GM12878 (cell line): ENCODE measurements at regions not wholly inside any gene's neighbourhood (a gene's known extent, or its start where the extent isn't known, plus 50 kb on each side); places are given as distances from the start of the nearest gene placed in this dataset.

Source experiments
- ATAC-seq: fragments of 200-7000 bp; cut with Tn5 transposase; 3 replicates; pipeline ENCODE4 v1.9.1; 2020; ENCODE audit warnings: mild to moderate bottlenecking, moderate library complexity
- BruUV-seq: library from RNA; stranded (reverse); fragments of 400-500 nt; replicated peaks from 2 replicates; lab custom pipeline; 2021; lab: Mats Ljungman, UMichigan
- CTCF ChIA-PET: fragments of 300-600 bp; sonication (Branson Sonifier 250); formaldehyde crosslinking; extraction: SDS; loops from one replicate; lab custom pipeline; 2021; ENCODE audit warnings: inconsistent platforms; lab: Yijun Ruan, JAX
- POLR2A ChIA-PET: fragments of 350-600 bp; formaldehyde crosslinking; extraction: SDS; loops from one replicate; lab custom pipeline; 2021; ENCODE audit warnings: inconsistent platforms; lab: Charles Lee
- RAD21 ChIA-PET: fragments of 300-600 bp; sonication (Branson Sonifier 250); formaldehyde crosslinking; loops from one replicate; lab custom pipeline; 2023; ENCODE audit warnings: antibody characterized with exemption; ENCODE audit not compliant: unreplicated experiment; lab: Charles Lee
- SMC1A ChIA-PET: fragments of 300-600 bp; sonication (Branson Sonifier 250); formaldehyde crosslinking; loops from one replicate; lab custom pipeline; 2023; ENCODE audit not compliant: unreplicated experiment, uncharacterized antibody; lab: Charles Lee
- DNase-seq: peaks from one replicate; pipeline ENCODE4 v3.0.0-alpha.2; 2011; ENCODE audit warnings: low read depth, low spot score
- FAIRE-seq: peaks from 3 replicates; lab custom pipeline; 2011; peaks lifted over from hg19 to GRCh38; lab: Jason Lieb, UNC
- H2AFZ ChIP-seq: 2 replicates; pipeline ENCODE4 v1.6.0; 2011; ENCODE audit warnings: low read depth, low read length, control low read depth; ENCODE audit not compliant: control insufficient read depth
- H3K27ac ChIP-seq: 2 replicates; pipeline ENCODE4 v1.5.1; 2011; ENCODE audit warnings: control low read depth; ENCODE audit not compliant: control insufficient read depth, insufficient read depth
- H3K27me3 ChIP-seq, 2 experiments: replicated peaks in 1 of 2; 2 replicates each; pipeline versions ENCODE4 v1.6.0 to v1.6.1; 2011; ENCODE audit warnings: low read length in 1 of 2; ENCODE audit not compliant: control insufficient read depth in 2 of 2, insufficient read depth in 2 of 2
- H3K36me3 ChIP-seq, 2 experiments: 2 replicates each; pipeline ENCODE4 v1.5.1; 2011; ENCODE audit warnings: low read length in 1 of 2; ENCODE audit not compliant: control insufficient read depth in 2 of 2, insufficient read depth in 2 of 2
- H3K4me1 ChIP-seq: 2 replicates; pipeline ENCODE4 v1.6.1; 2011; ENCODE audit warnings: mild to moderate bottlenecking, low read length, moderate library complexity, mixed read lengths; ENCODE audit not compliant: control insufficient read depth, insufficient read depth
- H3K4me2 ChIP-seq: 2 replicates; pipeline ENCODE4 v1.6.0; 2011; ENCODE audit warnings: control low read depth; ENCODE audit not compliant: control insufficient read depth, insufficient read depth
- H3K4me3 ChIP-seq: fragments of 200-600 bp; sonication (generic); 2 replicates; pipeline ENCODE4 v1.5.1; 2016
- H3K79me2 ChIP-seq: 2 replicates; pipeline ENCODE4 v1.6.0; 2011; ENCODE audit warnings: low read length; ENCODE audit not compliant: control insufficient read depth, insufficient read depth
- H3K9ac ChIP-seq: 2 replicates; pipeline ENCODE4 v1.8.0; 2011; ENCODE audit warnings: low read length, control low read depth, mixed read lengths; ENCODE audit not compliant: control insufficient read depth, insufficient read depth
- H3K9me3 ChIP-seq: replicated peaks from 3 replicates; pipeline ENCODE4 v1.5.1; 2011; ENCODE audit warnings: mild to moderate bottlenecking, low read length; ENCODE audit not compliant: control insufficient read depth, insufficient read depth
- H4K20me1 ChIP-seq: 2 replicates; pipeline ENCODE4 v1.6.0; 2011; ENCODE audit not compliant: control insufficient read depth, insufficient read depth
- BCL11A ChIP-seq: IDR thresholded peaks from 2 replicates; pipeline ENCODE4 v1.6.1; 2011; ENCODE audit warnings: low read depth, low read length
- BRCA1 ChIP-seq: IDR thresholded peaks from 2 replicates; pipeline ENCODE4 v1.6.1; 2011; ENCODE audit warnings: low read depth, low read length, improper control_type of control experiment
- CHD1 ChIP-seq: IDR thresholded peaks from 2 replicates; pipeline ENCODE4 v1.6.1; 2012; ENCODE audit warnings: low read depth, low read length, improper control_type of control experiment
- E2F8 ChIP-seq: fragments of 450-650 bp; IDR thresholded peaks from 2 replicates; pipeline ENCODE4 v1.6.1; 2018; ENCODE audit warnings: mild to moderate bottlenecking, low read depth, moderate library complexity; ENCODE audit not compliant: partially characterized antibody
- EP300 ChIP-seq, 2 experiments: fragments of 150-350 bp in 1 of 2; IDR thresholded peaks; 2 replicates each; pipeline ENCODE4 v1.6.1; 2011 to 2012; ENCODE audit warnings: low read depth in 2 of 2, low read length in 2 of 2, borderline replicate concordance in 1 of 2, improper control_type of control experiment in 1 of 2, inconsistent platforms in 1 of 2; ENCODE audit not compliant: control insufficient read depth in 1 of 2
- HSF1 ChIP-seq: fragments of 150-350 bp; IDR thresholded peaks from 2 replicates; pipeline ENCODE4 v1.6.1; 2014; ENCODE audit warnings: mild to moderate bottlenecking, low read depth, low read length
- KDM1A ChIP-seq: fragments of 200-600 bp; sonication (generic); IDR thresholded peaks from 2 replicates; pipeline ENCODE4 v1.6.1; 2016; ENCODE audit warnings: borderline replicate concordance
- NR2C1 ChIP-seq: fragments of 450-650 bp; IDR thresholded peaks from 2 replicates; pipeline ENCODE4 v1.6.1; 2017; ENCODE audit warnings: antibody characterized with exemption, mild to moderate bottlenecking, moderate library complexity
- NR2F1 ChIP-seq: fragments of 450-650 bp; conservative IDR thresholded peaks from 2 replicates; pipeline ENCODE4 v1.6.1; 2017; ENCODE audit warnings: mild to moderate bottlenecking
- SMAD1 ChIP-seq: fragments of 450-650 bp; IDR thresholded peaks from 2 replicates; pipeline ENCODE4 v1.6.1; 2018; ENCODE audit warnings: mild to moderate bottlenecking, low read depth; ENCODE audit not compliant: partially characterized antibody
- SPI1 ChIP-seq: IDR thresholded peaks from 2 replicates; pipeline ENCODE4 v1.6.1; 2011; ENCODE audit warnings: low read depth, mild to moderate bottlenecking, low read length, moderate library complexity, borderline replicate concordance; ENCODE audit not compliant: insufficient read depth
- TCF3 ChIP-seq: IDR thresholded peaks from 2 replicates; pipeline ENCODE4 v1.6.1; 2012; ENCODE audit warnings: low read depth, mild to moderate bottlenecking, low read length, borderline replicate concordance; ENCODE audit not compliant: insufficient read depth
- WRNIP1 ChIP-seq: IDR thresholded peaks from 2 replicates; pipeline ENCODE4 v1.6.1; 2011; ENCODE audit warnings: low read depth, low read length, improper control_type of control experiment, borderline replicate concordance
- ZNF217 ChIP-seq: fragments of 450-650 bp; IDR thresholded peaks from 2 replicates; pipeline ENCODE4 v1.6.1; 2017; ENCODE audit warnings: antibody characterized with exemption, mild to moderate bottlenecking
- ZNF687 ChIP-seq: fragments of 450-650 bp; IDR thresholded peaks from 2 replicates; pipeline ENCODE4 v1.6.1; 2017; ENCODE audit warnings: mild to moderate bottlenecking, moderate library complexity
- whole genome bisulfite sequencing: methylation state at CpG from one replicate; pipeline ENCODE4 v1.1.6; 2016; ENCODE audit warnings: low lambda C conversion rate; ENCODE audit not compliant: insufficient replicate concordance, insufficient coverage; ENCODE audit errors: missing lambda C conversion rate; 5-methylcytosine and 5-hydroxymethylcytosine counted together
- in situ Hi-C: fragments of 300-500 bp; cut with MboI; formaldehyde crosslinking; loops from 9 replicates; pipeline ENCODE4 v1.14.3; 2018; ENCODE audit warnings: mixed read lengths
- intact Hi-C: fragments of 100-400 bp; cut with micrococcal nuclease; formaldehyde crosslinking; loops from one replicate; pipeline ENCODE4 v1.14.2; 2022; ENCODE audit not compliant: unreplicated experiment

GRCh38 chr7:106487892-106488291, 173.1 kb downstream of the CCDC71L start (continued):
- TF ChIP-seq E2F8 = no peak

GRCh38 chr7:106486331-106486730, 174.6 kb downstream of the CCDC71L start:
- H4K20me1 ChIP-seq = no peaks in the 10 kb centered on the region
- H3K79me2 ChIP-seq = no peaks in the 10 kb centered on the region
- H3K27ac ChIP-seq = no peak overlapping the region
- FAIRE-seq (no peak), ATAC-seq (no peak), DNase-seq (no peak)
- intact Hi-C loops = no loop called here
- H3K9me3 ChIP-seq = no peaks in the 10 kb centered on the region; the same call in 2 of the 3 replicates
- no TSS peak for BruUV-seq
- no peaks in the 10 kb centered on the region for H3K36me3 ChIP-seq
- H3K27me3 ChIP-seq = no peaks in the 10 kb centered on the region
- H3K4me1 ChIP-seq = 0 out of 2 replicates have a peak, but pooled peaks cover 3% of the 10 kb centered on the region
- H3K4me2 ChIP-seq = no peak overlapping the region
- in situ Hi-C loops = no loop called here
- no peak overlapping the region for H3K4me3 ChIP-seq
- ChIA-PET SMC1A (interaction anchor here (2.0 to 3.9 kb wide), 2 partner anchors 20 to 310 kb away, joined by 5 to 13 read pairs; no protein-coding TSS in a partner anchor), CTCF (interaction anchor here (0.8 to 3.2 kb wide), 4 partner anchors 11 to 309 kb away, joined by 3 to 12 read pairs (median 4); no protein-coding TSS in a partner anchor), POLR2A (no interaction called here), RAD21 (interaction anchor here (1.3 kb wide), 1 partner anchor 19 kb away, joined by 4 read pairs; no protein-coding TSS in a partner anchor)
- no peak overlapping the region for H2AFZ ChIP-seq
- no peak overlapping the region for H3K9ac ChIP-seq
- 50% methylated on average over 3 of the region's 3 CpGs for WGBS
- TF ChIP-seq ZNF687 = no peak
- TF ChIP-seq EP300 (IDR thresholded peaks at IDR 0.05; ENCODE audit: borderline replicate concordance in 1 of 2, control insufficient read depth in 1 of 2, low read depth in 2 of 2, low read length in 2 of 2) = no peak
- TF ChIP-seq WRNIP1 = no peak
- no peak for TF ChIP-seq SMAD1
- no peak for TF ChIP-seq BCL11A
- no peak for TF ChIP-seq SPI1
- no peak for TF ChIP-seq CHD1
- no peak for TF ChIP-seq TCF3
- TF ChIP-seq HSF1 = no peak
- TF ChIP-seq ZNF217 = no peak
- TF ChIP-seq BRCA1 = no peak
- no peak for TF ChIP-seq NR2F1
- TF ChIP-seq NR2C1 = no peak
- TF ChIP-seq KDM1A = no peak
